K562 (cell line): ENCODE measurements at regions not wholly inside any gene's neighbourhood (a gene's known extent, or its start where the extent isn't known, plus 50 kb on each side); places are given as distances from the start of the nearest gene placed in this dataset.

Source experiments
- EP300 ChIP-seq: IDR thresholded peaks from 2 replicates; pipeline ENCODE4 v1.6.1; 2012; ENCODE audit warnings: low read length, improper control_type of control experiment
- ETV5 ChIP-seq: sonication (generic); formaldehyde crosslinking; IDR thresholded peaks from 2 replicates; pipeline ENCODE4 v1.4.0; 2020; ENCODE audit warnings: low read depth, mild to moderate bottlenecking, missing genetic modification reagents
- EZH2 ChIP-seq: IDR thresholded peaks from 2 replicates; pipeline ENCODE4 v1.6.1; 2012; ENCODE audit warnings: low read depth, mild to moderate bottlenecking, inconsistent platforms, low read length, borderline replicate concordance
- HCFC1 ChIP-seq: IDR thresholded peaks from 2 replicates; pipeline ENCODE4 v1.6.1; 2012; ENCODE audit warnings: low read depth, low read length, improper control_type of control experiment
- KLF16 ChIP-seq: IDR thresholded peaks from 2 replicates; pipeline ENCODE4 v1.6.1; 2016; ENCODE audit warnings: antibody characterized with exemption
- MCM2 ChIP-seq: fragments of 450-650 bp; IDR thresholded peaks from 2 replicates; pipeline ENCODE4 v1.6.1; 2017; ENCODE audit warnings: low read depth, mild to moderate bottlenecking
- POLR2A ChIP-seq: fragments of 450-650 bp; conservative IDR thresholded peaks from 2 replicates; pipeline ENCODE4 v1.6.1; 2016
- SMC3 ChIP-seq: conservative IDR thresholded peaks from 2 replicates; pipeline ENCODE4 v1.6.1; 2011; ENCODE audit warnings: low read depth, low read length, improper control_type of control experiment; ENCODE audit not compliant: insufficient read depth
- TAF1 ChIP-seq: IDR thresholded peaks from 2 replicates; pipeline ENCODE4 v1.6.1; 2011; ENCODE audit warnings: mild to moderate bottlenecking, low read length, moderate library complexity; ENCODE audit not compliant: insufficient read depth, control insufficient read depth, severe bottlenecking; ENCODE audit errors: extremely low read depth
- ZNF232 ChIP-seq: sonication (generic); formaldehyde crosslinking; IDR thresholded peaks from 2 replicates; pipeline ENCODE4 v1.8.0; 2022; ENCODE audit warnings: mild to moderate bottlenecking, missing genetic modification reagents
- ZNF274 ChIP-seq: IDR thresholded peaks from 2 replicates; pipeline ENCODE4 v1.6.1; 2011; ENCODE audit warnings: low read depth, mild to moderate bottlenecking, low read length, moderate library complexity, borderline replicate concordance

DNA sequence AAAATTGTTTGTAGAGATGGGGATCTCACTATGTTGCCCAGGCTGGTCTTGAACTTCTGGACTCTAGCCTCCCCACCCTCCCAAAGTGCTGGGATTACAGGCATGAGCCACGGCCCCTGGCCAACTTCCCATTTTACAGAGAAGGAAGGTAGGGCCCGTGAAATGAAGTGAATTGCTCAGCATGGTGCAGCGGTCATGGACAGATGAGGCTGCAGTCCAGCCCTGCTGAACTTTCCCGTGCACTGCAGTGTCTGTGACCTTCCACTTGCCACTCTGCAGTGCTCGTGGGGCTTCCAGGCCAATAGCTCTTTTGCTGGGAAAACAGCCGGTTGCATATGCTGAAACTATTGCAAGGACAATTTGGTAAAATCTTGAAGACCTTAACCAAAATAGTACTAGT, 454.4 kb upstream of the FAT1 start:
- TF ChIP-seq SMC3 = no peak
- no peak for TF ChIP-seq ZNF274
- no peak for TF ChIP-seq TAF1
- TF ChIP-seq KLF16 = no peak
- no peak for TF ChIP-seq ZNF232 (CRISPR knock-in tag)
- TF ChIP-seq EP300 = no peak
- TF ChIP-seq EZH2 = no peak
- TF ChIP-seq MCM2 = no peak
- TF ChIP-seq POLR2A = no peak
- no peak for TF ChIP-seq HCFC1
- no peak for TF ChIP-seq ETV5 (CRISPR knock-in tag)
